Tibial nerve (tissue), 4 donors: ENCODE measurements at regions not wholly inside any gene's neighbourhood (a gene's known extent, or its start where the extent isn't known, plus 50 kb on each side); places are given as distances from the start of the nearest gene placed in this dataset.

ENCODE experiments used
- DNase-seq, 2 donors: peaks; one replicate each; pipeline ENCODE4 v3.0.0-alpha.2; 2019; ENCODE audit warnings: low spot score in 2 of 2
- H3K27ac ChIP-seq, 4 donors: fragments of 200-600 bp; sonication (generic) in 3 of 4; one replicate each; pipeline ENCODE4 v1.5.1; 2017 to 2019; ENCODE audit warnings: mild to moderate bottlenecking in 1 of 4
- H3K27me3 ChIP-seq, 2 donors: fragments of 200-600 bp; sonication (generic) in 1 of 2; one replicate each; pipeline versions ENCODE4 v1.5.1 to v1.6.0; 2017 to 2019
- H3K36me3 ChIP-seq, 3 donors: fragments of 200-600 bp; sonication (generic); one replicate each; pipeline ENCODE4 v1.5.1; 2018 to 2019
- H3K4me1 ChIP-seq, 4 donors: fragments of 200-600 bp; sonication (generic) in 3 of 4; one replicate each; pipeline ENCODE4 v1.5.1; 2017 to 2019
- H3K4me3 ChIP-seq, 4 donors: fragments of 200-600 bp; sonication (generic) in 3 of 4; one replicate each; pipeline ENCODE4 v1.5.1; 2017 to 2019; ENCODE audit warnings: mild to moderate bottlenecking in 1 of 4, moderate library complexity in 1 of 4
- H3K9me3 ChIP-seq, 4 donors: fragments of 200-600 bp; sonication (generic) in 3 of 4; one replicate each; pipeline ENCODE4 v1.5.1; 2017 to 2019
- EP300 ChIP-seq, 2 donors: sonication (generic); formaldehyde crosslinking; IDR thresholded peaks; one replicate each; pipeline ENCODE4 v1.6.1; 2017; ENCODE audit warnings: antibody characterized with exemption in 2 of 2, mild to moderate bottlenecking in 1 of 2
- POLR2A ChIP-seq, 2 donors: fragments of 450-650 bp; IDR thresholded peaks; one replicate each; pipeline ENCODE4 v1.6.1; 2017; ENCODE audit warnings: antibody characterized with exemption in 2 of 2, mild to moderate bottlenecking in 2 of 2, moderate library complexity in 2 of 2
- WGBS, 2 donors: methylation state at CpG; one replicate each; pipeline ENCODE4 v1.1.5; 2018; 5-methylcytosine and 5-hydroxymethylcytosine counted together
- TF ChIP-seq, protein P1 (sequence below), 5 experiments: fragments of 200-600 bp in 3 of 5; fragments of 450-650 bp in 2 of 5; sonication (generic) in 3 of 5; IDR thresholded peaks; one replicate each; pipeline ENCODE4 v1.5.1; 2016 to 2019; ENCODE audit warnings: antibody characterized with exemption in 5 of 5, mild to moderate bottlenecking in 3 of 5, moderate library complexity in 2 of 5

DNA sequence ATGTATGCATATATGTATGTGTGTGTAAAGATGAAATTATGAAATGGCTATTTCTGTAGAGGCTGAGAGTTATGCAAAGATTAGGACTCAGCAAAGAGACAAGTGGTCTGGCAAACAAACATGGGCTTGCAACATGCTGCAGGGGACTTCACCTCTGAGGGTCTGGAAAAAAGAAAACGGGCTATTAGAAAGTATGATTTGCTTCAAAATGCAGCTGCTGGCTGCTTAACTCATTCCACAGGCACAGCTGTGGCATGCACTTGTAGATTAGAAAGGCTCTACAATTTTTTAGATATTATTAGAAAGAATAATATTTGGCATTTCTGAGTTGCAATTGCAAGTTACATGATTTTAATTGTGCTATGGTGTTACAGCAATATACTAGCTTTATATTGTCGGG is 90.4 kb downstream of the ADAMTS1 start:
- TF ChIP-seq POLR2A (IDR thresholded peaks at IDR 0.05): no peak
- WGBS, 2 donors: 67 to 85% methylated on average over 2 of the region's 2 CpGs
- H3K4me3 ChIP-seq: no peak overlapping the region

DNA sequence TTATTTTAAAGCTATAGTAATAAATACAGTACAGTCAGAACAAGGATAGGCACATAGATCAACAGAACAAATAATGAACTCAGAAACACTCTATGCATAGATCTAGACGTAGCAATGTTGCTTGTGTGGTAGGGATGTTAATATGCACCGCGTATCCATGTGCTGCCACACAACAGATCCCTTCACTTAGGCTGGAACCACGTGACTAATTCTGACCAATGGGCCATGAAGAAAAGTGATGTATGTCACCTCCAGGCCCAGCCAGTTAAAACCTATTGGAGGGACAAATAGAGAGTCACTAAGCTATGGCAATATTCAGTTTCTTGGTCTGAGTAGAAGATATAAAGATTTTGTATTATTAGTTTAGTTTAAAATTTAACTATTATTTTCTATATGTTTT is 91.4 kb downstream of the ADAMTS1 start:
- Histone ChIP-seq H3K27ac (no peak overlapping the region), H3K36me3 (no peaks in the 10 kb centered on the region), H3K4me1 (no peaks in the 10 kb centered on the region), H3K27me3 (no peaks in the 10 kb centered on the region), H3K9me3 (no peaks in the 10 kb centered on the region), H3K4me3 (no peak overlapping the region)
- 85 to 90% methylated on average over 4 of the region's 4 CpGs for WGBS, 2 donors
- no peak for TF ChIP-seq EP300 (IDR thresholded peaks at IDR 0.05)
- TF ChIP-seq POLR2A (IDR thresholded peaks at IDR 0.05): no peak
- TF ChIP-seq, protein P1, sequence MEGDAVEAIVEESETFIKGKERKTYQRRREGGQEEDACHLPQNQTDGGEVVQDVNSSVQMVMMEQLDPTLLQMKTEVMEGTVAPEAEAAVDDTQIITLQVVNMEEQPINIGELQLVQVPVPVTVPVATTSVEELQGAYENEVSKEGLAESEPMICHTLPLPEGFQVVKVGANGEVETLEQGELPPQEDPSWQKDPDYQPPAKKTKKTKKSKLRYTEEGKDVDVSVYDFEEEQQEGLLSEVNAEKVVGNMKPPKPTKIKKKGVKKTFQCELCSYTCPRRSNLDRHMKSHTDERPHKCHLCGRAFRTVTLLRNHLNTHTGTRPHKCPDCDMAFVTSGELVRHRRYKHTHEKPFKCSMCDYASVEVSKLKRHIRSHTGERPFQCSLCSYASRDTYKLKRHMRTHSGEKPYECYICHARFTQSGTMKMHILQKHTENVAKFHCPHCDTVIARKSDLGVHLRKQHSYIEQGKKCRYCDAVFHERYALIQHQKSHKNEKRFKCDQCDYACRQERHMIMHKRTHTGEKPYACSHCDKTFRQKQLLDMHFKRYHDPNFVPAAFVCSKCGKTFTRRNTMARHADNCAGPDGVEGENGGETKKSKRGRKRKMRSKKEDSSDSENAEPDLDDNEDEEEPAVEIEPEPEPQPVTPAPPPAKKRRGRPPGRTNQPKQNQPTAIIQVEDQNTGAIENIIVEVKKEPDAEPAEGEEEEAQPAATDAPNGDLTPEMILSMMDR (IDR thresholded peaks at IDR 0.05): no peak
- no peak for DNase-seq

More for the DNA sequence above, 90.4 kb downstream of the ADAMTS1 start:
- DNase-seq: no peak
- no peaks in the 10 kb centered on the region for H3K4me1 ChIP-seq
- H3K9me3 ChIP-seq: no peaks in the 10 kb centered on the region
- no peaks in the 10 kb centered on the region for H3K36me3 ChIP-seq
- H3K27me3 ChIP-seq: no peaks in the 10 kb centered on the region
- no peak overlapping the region for H3K27ac ChIP-seq

- WGBS, 2 donors: 83 to 84% methylated on average over 2 of the region's 2 CpGs
- Histone ChIP-seq H3K4me3 (no peak overlapping the region), H3K9me3 (no peaks in the 10 kb centered on the region), H3K4me1 (no peaks in the 10 kb centered on the region), H3K36me3 (no peaks in the 10 kb centered on the region), H3K27me3 (no peaks in the 10 kb centered on the region), H3K27ac (no peak overlapping the region)
- DNase-seq: no peak
- TF ChIP-seq POLR2A (IDR thresholded peaks at IDR 0.05) (no peak), EP300 (IDR thresholded peaks at IDR 0.05) (no peak)
These were observed 92.4 kb downstream of the ADAMTS1 start for GRCh38 chr21:26752849-26753248.

DNA sequence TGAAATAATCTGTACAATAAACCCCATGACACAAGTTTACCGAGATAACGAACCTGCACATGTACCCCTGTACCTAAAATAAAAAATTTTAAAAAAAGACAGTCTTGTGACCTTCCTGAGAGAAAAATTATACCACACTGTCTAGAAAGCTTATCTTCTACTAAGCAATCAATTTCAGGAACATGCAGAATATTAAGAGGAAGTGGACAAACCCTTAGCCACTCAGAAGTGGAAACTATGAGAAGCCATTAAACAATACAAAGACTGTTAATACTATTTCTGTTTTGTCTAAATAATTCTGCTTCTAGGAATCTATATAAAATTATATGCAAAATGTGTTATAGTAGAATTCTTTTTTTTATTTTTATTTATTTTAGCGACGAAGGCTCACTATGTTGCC is 93.9 kb downstream of the ADAMTS1 start:
- 66 to 85% methylated on average over 4 of the region's 4 CpGs for WGBS, 2 donors
- H3K27ac ChIP-seq: no peak overlapping the region
- TF ChIP-seq POLR2A (IDR thresholded peaks at IDR 0.05) (no peak), EP300 (IDR thresholded peaks at IDR 0.05) (no peak)
- TF ChIP-seq, protein P1 (IDR thresholded peaks at IDR 0.05): no peak

DNA sequence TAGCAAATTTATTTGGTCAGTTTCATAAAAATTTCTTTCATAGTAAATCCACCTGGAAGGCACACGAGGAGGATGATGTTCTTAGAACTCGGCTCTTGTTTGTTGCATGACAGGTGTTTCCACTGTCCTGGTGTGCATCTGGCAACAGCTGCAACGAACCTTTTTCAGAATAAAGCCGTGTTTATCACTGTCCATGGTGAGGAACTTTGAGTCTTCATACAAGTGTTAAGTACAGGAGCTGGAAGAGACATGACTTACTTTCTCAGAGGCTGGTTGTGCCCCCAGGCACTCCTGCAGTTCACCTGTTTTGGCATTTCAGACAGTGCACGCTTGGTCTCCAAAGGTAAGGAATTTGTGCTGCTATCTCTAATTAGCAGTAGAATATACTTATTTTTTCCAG is 97.1 kb downstream of the ADAMTS1 start:
- Histone ChIP-seq H3K9me3 (no peaks in the 10 kb centered on the region), H3K36me3 (no peaks in the 10 kb centered on the region), H3K27ac (no peak overlapping the region), H3K27me3 (no peaks in the 10 kb centered on the region), H3K4me3 (no peak overlapping the region), H3K4me1 (no peaks in the 10 kb centered on the region)
- TF ChIP-seq EP300 (IDR thresholded peaks at IDR 0.05) (no peak), POLR2A (IDR thresholded peaks at IDR 0.05) (no peak)
- TF ChIP-seq, protein P1 (IDR thresholded peaks at IDR 0.05): no peak
- whole genome bisulfite sequencing, 2 donors: 75 to 79% methylated on average over 5 of the region's 5 CpGs
- DNase-seq: no peak

More for the DNA sequence above, 93.9 kb downstream of the ADAMTS1 start:
- H3K36me3 ChIP-seq: no peaks in the 10 kb centered on the region
- no peaks in the 10 kb centered on the region for H3K27me3 ChIP-seq
- no peak overlapping the region for H3K4me3 ChIP-seq
- H3K4me1 ChIP-seq: no peaks in the 10 kb centered on the region
- no peak for DNase-seq
- no peaks in the 10 kb centered on the region for H3K9me3 ChIP-seq

DNA sequence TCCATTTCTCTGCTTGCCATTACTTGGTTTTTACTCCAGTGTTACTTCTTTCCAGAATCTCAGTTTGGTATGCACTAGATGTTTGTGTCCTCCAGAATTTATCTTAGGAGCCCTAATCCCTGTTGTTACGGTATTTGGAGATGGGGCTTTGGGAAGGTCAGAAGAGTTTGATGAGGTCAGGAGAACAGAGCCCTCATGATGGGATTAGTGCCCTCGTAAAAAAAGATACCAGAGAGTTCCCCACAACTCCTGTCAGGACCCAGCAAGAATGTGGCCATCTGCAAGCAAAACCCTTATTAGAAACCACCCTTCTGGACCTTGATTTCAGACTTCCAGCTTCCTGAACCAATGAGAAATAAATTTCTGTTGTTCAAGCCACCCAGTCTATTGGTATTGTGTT is 98.0 kb downstream of the ADAMTS1 start:
- H3K4me3 ChIP-seq: no peak overlapping the region
- H3K4me1 ChIP-seq: no peaks in the 10 kb centered on the region
- no peaks in the 10 kb centered on the region for H3K27me3 ChIP-seq
- TF ChIP-seq EP300 (IDR thresholded peaks at IDR 0.05): no peak
- no peak for TF ChIP-seq POLR2A (IDR thresholded peaks at IDR 0.05)
- TF ChIP-seq, protein P1 (IDR thresholded peaks at IDR 0.05): no peak
- H3K36me3 ChIP-seq: no peaks in the 10 kb centered on the region
- no peak for DNase-seq
- 86 to 95% methylated on average over 2 of the region's 2 CpGs for WGBS, 2 donors
- H3K27ac ChIP-seq: no peak overlapping the region
- H3K9me3 ChIP-seq: no peaks in the 10 kb centered on the region
